ENCODE measurements at regions not wholly inside any gene's neighbourhood (a gene's known extent, or its start where the extent isn't known, plus 50 kb on each side); places are given as distances from the start of the nearest gene placed in this dataset.

DNA sequence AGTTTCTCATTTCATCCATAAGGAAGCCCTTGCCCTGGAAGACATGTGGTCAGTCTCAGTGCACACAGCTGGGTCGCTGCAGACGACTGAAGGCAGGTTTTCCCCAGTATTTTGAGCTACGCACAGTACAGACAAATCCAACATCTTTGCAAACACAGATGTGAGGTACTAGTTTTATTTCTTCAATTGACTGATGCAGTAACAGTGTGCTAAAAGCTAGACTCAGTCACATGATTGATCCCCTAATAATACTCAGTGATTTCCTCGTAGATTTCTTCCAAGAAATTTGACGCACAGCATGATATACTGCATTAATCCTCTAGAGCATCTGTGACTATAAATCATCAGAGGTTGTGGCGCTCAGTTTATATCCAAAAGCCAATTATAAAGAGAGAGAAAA, 346.1 kb downstream of the DIRAS2 start:
- no peak for DNase-seq

DNA sequence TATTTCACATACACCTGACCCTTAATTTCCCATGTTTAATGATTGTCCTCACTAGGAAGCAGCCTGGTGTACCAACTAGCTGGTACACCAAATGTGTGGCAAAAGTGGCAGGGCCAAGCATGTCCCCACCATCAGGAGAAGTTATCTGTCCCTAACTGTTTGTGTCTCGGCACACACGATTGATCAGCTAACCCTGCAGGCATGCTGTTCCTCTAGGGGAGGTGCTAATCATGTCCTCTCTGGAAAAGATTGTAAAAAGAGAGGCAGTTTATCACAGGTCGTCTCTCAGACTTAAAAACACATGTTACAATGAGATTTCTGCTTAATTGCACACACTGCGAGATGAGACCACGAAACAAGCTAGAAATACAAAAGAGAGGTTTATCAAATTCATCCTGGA, 342.7 kb downstream of the DIRAS2 start:
- DNase-seq, result no peak

DNA sequence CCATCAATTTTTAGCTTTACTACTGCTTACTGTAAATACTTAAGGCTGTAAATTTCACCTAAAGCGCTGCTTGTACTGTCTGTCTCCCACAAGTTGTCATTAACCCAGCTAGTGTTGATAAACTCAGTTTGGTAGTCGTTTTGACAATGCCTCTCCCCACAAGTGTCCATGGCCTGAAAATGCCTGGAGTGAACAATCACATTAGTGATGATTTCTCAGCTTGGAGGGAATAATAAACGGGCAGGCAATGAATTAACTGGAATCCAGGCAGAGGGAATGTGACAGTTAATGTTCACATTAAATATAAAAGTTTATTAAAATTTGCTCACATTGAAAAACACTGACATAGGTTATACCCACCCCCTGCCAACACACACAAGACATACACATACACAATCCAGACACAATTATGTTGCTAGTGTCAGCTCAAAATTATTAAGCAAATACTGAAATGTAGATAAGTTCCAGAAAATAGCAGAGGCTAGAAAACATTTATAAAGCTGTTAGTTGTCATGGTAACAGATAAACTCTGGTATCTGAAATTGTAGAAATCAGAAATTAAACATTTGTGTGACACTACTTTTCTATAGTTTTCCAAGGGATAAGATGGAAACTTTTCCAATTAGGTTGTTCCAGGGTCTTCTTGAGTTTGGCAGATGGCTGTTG, 341.9 kb downstream of the DIRAS2 start:
- DNase-seq, result no peak

DNA sequence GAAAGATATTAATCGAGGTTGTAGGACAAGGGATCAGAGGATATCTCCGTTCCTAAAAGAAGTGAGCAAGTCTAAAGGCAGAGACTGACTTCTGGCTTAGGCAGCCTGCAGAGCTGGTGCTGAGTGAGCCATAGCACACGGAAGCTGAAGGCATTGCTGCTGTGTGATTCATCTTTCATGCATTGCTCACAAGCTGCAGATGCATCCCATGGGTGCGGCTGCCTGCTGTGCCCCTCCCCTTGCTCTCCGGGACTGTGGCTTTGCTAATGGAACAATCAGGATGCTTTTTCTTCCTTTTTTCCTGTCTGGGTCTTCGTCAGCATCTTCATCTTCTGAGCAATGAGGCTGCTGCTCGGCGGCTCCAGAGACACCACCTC, 341.4 kb downstream of the DIRAS2 start:
- DNase-seq, result no peak

DNA sequence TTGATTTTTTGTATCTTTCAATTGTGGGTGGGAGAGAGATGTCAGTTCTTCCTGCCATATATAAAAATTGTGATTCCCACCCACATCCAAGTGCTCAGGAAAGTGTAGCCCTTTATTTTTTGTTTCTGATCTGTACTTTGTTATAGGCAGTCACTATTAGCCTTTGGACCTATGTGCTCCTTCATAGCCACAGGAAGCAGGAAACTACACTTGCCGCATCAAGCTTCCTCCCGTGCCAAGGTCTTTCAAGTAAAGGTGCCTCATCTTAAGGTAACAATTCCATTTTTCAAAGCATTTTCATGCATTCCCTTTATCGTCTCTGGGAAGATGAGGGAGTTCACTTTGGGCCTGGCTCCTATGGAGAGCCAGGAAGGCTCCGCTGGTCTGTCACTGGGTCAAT, 339.0 kb downstream of the DIRAS2 start:
- no peak for DNase-seq

DNA sequence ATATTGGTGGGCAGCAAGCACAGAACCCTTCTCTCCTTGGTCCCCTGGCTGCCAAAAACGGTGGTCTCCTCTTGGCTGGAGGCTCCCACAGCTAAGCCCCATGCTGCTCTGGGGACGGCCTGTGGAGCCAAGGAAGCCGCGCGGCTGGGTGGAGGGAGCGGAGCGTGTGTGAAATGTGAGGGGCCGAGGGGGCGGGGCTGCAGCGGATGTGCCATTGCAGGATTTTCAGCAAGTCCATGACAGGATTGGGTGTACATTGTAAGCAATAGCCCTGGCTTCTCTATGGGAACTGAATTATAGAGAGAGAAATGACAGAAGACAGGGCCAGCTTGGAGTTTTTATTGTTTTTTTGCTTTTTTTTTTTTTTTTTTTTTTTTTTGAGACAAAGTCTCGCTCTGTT, 336.5 kb downstream of the DIRAS2 start:
- no peak for DNase-seq

DNA sequence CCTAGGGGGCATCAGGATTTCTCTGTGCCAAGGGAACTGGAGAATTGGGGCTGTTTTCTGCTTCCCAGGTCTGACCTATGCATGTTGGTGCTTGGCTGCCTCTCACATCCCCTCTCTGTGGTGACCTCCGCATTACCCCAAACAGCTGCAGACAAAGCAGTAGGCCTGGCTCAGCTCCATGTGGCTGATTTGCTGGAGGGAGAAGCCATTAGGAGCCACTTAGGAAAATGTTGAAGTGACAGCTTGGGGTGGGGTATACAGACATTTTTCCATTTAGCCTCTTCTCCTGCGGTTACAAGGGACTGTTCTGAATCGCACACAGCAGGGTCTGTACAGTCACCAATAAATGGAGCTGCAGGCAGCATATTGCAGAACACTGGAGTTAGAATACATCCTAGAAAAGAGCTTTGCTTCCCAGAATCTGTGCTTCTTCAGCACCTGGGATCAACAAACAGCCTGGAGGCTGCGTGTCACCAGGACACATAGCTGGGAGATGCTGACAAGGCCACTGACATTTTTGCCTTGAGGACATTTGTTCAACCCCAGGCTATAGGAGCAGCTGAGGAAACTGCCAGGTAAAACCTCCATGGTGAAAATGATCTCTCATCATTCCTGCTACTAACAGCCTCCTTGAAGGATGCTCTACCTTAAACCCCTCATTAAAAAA, 335.3 kb downstream of the DIRAS2 start:
- no peak for DNase-seq

DNA sequence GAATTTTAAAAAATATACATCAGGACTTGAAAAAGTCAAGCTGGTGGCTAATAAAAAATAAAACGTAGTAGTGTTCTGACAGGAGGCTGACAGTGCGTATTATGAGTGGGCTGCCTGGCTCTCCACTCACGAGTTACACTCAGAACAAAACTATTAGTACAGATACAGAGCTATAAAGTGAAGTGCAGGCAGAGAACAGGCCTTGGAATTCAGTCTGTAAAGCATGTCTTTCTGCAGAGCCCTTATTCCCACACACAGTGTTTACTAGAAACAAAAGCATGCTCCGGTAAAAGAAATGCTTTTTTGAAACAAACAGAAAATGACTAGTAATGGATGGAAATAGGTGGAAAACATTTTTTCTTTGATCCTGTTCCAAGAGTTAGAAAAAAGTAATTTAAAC, 334.7 kb downstream of the DIRAS2 start:
- no peak for DNase-seq

DNA sequence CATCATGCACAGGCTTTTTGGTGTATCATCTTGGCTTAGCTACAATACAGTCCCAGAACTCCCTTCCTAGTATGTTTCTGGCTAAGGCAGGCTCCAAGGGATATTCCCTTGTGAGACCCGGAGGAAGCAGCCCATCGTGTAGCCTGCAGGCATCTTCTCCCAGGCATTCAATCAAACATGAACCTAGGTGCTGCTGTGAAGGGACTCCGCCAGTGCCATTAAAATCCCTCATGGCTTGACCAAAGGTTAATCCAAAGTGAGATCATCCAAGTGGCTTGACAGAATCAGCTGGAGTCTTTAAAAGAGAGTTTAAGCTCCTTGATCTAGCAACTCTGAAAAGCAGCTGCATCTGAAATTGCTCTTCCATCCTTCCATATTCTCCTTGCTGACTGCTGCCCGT, 333.9 kb downstream of the DIRAS2 start:
- DNase-seq, result no peak

DNA sequence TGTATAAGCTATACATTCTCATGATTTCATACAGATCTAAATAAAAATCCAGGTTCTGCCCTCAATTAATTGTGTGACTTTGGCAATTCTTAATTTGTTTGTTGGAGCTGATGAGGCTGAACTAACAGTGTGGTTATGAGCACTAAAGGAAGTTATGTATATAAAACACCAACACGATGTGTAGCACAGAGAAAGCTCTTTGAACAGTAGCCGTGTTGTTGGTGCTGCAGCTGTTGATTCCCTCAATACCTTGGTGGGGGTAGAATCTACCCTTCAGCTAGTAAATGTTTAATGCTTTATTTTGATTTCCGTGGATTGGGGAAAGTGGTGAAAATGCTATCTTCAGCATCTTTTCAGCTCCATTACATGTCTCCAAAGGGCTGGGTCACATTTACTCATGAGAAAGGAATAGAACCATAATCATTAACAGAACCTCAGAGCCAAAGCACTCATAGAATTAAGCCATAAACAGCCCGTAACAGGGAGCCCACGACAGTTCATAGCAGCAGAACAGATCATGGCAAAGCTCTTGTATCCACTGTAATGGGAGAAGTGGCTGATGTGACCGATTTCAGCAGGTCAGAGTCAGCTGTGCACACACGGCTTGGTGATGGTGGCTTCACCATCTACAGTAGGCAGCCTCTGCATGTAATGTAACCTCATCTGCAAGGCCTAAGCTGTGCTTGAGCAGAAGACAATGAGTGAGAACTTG, 332.7 kb downstream of the DIRAS2 start:
- DNase-seq, result no peak

DNA sequence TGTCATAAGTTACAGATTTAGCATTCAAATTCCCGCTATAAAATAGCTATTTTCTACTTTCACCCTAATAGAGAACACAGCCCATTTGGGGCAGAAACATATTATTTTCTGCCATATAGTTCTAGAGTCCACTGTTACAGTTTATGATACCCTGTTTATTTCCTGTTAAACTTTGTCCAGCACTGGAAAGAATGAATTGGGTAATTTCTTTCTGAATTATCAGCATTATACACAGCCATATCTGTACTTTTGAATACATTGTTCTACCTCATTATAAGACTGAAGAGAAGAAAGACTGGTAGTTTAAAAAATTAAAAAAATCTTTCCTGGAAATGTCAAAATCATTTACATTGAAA, 332.1 kb downstream of the DIRAS2 start:
- DNase-seq, result no peak

DNA sequence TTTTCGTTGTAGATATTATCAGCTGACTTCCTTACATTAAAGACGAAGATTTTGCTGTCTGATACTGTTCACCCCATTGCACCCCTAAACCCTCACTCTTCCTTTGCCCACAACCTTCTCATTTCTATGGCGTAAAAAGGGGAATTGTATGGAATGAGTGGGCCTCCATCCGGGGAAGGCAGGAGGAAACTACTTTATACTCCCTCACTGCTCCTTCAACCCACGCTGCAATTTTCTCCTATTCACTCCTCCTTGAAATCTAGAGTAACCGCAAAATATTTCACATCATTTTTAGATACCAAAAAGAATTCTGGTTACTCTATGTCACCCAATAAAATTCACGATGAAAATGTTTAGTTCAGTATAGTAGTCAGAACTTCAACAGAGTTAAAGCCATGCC, 330.8 kb downstream of the DIRAS2 start:
- no peak for DNase-seq

DNA sequence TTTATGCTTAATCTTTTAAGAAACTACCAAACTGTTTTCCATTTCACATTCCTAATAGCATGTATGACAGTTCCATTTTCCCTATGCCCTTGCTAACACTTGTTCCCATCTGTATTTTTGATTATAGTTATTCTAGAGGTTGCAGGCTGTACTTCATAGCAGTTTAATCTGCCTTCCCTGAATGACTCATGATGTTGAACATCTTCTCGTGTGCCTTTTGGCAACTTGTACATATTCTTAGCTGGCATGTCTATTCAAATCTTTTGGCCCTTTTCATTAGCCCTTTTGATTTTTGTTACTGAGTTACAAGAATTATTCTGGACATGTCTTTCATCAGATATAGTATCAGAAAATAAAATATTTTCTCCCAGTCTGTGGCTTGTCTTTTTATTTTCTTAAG, 320.3 kb downstream of the DIRAS2 start:
- no peak for DNase-seq

DNA sequence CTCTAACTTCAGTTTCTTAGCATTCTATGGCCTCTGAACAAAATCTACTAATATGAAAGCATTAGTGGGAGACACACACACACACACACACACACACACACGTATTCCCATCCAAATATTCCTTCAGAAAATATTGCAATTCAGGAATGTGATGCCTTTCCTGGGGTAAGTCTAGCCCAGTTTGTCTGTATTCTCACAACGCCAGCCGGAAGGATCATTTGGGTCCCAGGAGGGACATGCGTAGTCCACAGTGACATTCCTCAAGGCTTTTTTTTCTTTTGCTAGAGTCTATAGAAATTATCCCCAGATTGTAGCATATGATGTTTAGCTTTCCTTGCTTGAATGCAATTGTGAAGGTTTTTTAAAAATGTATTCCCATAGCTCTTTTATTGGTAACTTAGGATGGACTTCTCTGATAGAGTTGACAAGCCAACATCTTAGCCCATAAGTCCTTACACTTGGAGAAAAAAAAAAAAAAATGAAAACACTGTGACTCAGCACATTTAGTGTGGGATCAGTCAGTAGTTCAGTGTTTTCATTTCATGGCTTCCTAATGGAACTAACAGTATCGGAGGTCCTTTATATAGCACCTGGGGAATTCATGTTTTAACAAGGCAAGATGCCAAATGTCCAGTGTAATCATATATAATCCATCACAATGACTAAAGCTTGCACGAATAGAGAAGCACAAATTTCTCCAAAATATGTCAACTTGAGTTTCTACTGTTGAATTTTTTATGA, 316.5 kb downstream of the DIRAS2 start:
- DNase-seq, result no peak

DNA sequence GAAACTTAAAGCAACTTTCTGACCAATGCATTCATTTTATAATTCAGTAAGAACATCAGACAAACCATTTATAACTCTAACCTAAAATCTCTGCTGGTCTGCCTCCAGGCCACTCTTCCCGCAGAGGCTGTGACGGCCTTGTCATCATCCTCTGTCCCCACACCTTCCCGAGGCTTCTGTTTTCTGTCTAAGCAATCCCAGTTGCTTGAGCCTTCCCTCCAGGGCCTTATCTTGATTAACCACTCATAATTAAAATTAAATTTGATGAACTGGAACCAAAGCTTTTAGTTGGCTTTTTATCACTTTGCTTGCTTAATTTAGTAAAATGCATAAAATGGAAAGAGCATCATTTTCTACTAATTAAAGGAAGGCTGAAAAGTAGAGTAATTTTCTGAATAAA, 312.4 kb downstream of the DIRAS2 start:
- no peak for DNase-seq

DNA sequence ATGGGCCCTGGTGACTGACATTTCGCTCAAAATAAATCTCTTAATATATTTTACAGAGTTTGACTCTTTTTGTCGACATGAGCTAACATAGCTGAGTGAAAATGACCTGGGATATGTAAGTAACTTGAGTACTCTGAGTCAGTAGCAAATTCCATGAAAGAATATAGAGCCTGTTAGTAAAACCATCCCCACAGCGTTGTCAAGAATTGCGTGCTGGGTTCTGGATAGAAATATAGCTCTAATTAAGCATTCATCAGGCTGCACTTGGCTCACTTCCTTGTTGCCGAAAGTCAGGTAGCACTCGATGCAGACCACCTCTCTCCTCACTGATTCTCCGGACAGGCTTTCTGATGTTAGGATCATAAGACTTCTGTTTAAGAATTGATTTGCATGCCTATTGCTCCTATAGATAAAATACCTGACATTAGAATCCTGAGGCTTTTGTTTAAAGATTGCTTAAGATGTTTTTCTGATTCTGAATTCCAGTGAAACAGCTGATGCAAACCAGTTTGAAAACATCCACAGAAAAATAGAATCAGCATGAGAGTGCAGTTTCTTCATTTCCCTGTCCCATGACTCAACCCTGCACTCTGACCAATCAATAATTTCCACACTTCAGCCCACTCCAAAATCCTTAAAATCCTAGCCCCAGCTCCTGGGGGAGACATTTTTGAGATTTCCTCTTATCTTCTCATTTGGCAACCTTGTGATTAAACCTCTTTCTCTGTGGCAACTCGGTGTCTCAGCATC, 310.6 kb downstream of the DIRAS2 start:
- DNase-seq, result no peak

DNA sequence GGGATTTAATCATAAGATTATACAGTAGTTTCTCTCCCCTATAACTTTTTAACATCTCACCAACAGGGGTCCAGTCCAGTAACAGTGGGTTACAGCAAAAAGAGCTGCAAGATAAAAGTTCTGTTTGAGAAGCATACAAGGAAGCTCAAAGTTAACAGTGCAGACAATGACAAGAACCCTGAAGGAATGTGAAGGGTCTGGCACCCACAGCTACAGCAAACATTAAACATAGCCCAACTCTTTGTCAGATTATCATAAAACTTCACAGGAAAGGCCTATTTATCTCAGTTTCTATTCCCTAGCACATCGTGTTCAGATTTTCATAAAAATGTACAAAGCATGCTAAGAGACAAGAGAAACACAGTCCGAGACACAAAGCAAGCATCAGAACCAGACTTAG, 309.4 kb downstream of the DIRAS2 start:
- no peak for DNase-seq

DNA sequence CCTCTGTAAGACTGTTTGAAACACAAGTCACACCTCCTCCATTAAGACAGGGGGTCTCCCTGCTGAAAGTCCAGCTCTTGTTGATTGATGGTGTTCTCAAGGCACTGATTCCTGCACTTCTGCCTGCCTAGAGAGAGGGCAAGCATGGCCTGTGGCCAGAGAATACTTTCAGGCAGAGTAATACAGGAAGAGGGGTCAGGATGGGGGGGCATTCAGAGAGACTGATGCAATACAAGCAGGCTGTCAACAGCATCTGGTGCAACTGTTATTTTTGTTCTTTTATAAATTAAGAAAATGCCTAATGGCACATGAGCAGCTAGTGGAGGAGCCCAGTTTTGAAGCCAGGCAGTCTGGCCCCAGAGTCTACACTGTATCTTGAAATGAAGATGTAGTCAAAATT, 302.2 kb downstream of the DIRAS2 start:
- DNase-seq, result no peak

DNA sequence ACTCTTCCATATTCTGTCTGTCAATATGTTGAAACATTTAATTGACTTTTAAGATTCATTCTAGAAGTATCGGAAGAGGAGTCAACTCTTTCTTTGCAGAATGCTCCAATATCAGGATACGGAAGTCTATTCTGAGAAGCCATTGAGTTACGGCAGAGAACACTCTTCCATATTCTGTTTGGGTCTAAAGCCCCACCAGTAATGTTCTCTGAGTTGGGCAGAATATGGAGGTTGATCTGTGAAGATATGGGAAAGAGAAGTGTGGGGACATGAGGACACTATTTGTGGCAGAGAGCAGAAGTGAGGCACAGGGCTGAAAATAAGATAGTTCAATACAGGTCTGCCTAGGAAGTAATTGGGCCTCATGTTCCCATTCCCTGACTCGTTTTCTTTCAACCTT, 300.0 kb downstream of the DIRAS2 start:
- DNase-seq, result no peak

DNA sequence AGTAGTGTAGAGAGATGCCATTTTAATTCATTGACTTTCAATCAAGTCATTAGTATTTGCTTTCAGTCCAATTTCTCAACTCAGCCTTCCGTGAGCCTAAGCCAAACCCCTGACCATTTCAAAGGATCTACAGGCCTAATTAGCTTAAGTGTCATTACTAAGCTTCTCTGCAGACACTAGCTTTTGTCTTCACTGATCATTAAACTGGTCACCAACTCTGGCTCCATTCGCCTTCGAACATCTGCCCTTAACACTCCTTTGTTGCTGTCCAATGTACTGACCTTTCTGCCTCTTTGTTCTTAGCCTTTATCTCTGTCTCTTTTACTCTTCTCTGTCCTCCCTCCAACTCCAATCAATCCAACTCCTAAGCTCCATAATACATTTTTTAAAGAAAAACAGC, 299.3 kb downstream of the DIRAS2 start:
- DNase-seq, result no peak

DNA sequence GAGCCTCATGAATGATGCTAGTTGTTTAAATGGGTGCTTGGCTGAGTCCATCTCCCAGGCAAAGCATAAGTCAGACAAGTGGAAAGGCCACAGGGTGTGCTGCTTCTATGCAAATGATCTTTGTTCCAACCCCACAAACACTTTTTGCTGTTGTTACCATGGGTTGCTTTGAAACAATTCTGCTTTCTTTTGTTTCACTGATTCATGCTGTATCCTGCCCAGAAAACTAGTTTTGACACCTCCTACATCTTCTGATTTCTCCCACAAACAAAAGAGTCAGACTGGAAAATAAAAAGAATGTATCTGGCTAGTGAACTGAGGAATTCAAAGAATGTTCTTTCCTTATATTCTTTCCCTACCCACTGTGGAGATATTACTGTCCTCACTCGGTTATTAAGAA, 298.6 kb downstream of the DIRAS2 start:
- DNase-seq, result no peak

DNA sequence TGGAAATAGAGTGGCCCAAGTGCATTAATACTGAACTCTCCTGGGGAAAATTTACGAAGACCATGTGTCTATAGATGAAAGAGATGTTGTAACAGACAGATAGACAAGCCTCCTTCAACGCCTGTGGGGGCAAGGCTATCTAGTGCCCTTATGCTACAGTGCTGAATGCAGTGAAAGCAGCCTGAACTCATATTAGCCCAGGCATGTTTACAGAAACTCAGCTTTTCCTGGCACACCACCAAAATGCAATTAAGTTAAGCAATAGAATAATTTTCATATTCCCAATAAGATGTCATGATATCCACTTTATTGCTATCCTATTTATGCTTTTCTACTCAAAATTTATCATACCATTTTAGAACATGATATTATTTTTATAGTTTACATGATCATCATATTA, 277.0 kb downstream of the DIRAS2 start:
- DNase-seq, result no peak

DNA sequence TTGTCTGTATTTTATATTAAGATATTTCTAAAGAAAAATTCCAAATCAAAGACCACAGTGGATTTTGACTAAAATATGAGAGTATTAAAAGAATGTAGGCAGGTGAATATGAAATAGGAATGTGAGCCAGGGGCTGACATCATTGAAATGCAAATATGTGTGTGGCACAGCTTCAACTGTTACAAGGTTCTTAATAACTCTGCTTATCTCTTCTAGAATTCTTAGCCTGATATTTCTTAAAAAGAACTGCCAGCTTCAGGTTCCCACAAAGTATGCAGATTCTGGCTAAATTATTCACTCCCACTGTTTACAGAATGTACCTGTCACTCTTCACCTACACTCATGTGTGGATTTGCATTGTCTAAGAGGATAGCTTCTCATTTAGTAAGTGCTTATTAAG, 274.4 kb downstream of the DIRAS2 start:
- no peak for DNase-seq

Data from effector CD4-positive, alpha-beta T cell (primary cell).